Effector CD8-positive, alpha-beta T cell (primary cell): ENCODE measurements at regions not wholly inside any gene's neighbourhood (a gene's known extent, or its start where the extent isn't known, plus 50 kb on each side); places are given as distances from the start of the nearest gene placed in this dataset.

ENCODE experiments used
- DNase-seq: peaks from one replicate; lab custom pipeline; 2025; lab: John Stamatoyannopoulos, UW

DNA sequence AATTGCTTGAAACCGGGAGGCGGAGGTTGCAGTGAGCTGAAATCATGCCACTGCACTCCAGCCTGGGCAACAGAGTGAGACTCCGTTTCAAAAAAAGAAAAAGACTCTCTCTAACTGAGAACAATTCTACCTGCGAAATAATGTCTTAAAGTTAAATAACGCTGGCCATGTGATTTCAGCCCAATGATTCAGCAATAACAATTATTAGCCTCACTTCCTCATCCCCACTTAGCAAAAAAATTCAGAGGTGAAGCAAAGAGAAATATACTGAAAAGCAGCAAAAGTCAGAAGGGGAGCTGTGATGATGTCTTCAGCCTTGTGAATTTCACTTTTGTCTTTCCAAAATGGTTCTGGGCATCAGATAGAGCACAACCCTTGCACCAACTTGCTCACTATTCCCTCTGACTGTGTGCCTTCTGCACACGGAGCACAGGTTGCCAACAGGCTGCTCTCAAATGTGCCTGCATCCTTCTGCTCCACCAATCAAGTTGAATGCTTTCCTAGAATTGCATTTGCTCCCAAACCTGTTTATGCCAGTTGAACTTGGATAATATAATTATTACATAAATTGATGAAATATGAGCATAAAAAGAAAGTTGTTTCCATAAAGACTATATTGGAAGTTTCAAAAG lies 79.8 kb upstream of the IPO9 start:
- no peak for DNase-seq

DNA sequence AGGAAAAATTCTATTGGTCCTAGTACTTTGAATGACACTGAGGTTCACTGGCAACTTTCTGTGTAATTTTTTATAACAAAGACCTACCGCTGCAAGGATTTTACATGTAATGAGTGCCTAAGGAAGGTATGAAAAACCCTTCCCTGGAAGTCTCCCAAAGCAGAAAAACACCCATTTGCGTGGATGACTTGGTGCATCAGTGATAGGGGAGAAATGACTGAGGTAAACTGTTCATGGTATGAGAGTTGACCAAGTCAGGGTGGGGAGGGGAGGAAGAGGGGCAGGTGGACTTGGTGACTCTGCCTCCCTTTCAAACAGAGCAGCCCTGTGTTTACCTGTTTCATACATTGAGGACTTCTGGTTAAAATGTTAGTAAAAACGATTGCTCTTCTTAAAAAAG lies 78.8 kb upstream of the IPO9 start:
- no peak for DNase-seq

DNA sequence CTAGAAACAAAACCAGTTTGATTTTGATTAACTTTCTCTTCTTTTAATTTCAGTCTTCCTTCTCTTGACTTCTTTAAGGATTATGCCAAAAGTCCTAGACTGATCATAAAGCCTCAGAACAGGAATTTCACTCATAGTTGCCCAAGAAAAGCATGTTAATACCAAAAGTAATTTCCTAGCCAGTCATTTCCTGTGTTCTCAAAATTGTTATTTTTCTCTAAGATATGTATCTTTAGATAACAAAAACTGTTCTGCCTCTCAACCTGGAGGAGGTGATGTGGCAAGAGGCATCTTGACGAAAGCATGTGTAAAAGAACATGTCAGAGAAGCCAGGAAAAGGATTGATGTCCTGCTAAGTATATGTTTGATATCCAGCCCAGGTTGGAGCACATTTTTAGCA lies 78.0 kb upstream of the IPO9 start:
- no peak for DNase-seq

DNA sequence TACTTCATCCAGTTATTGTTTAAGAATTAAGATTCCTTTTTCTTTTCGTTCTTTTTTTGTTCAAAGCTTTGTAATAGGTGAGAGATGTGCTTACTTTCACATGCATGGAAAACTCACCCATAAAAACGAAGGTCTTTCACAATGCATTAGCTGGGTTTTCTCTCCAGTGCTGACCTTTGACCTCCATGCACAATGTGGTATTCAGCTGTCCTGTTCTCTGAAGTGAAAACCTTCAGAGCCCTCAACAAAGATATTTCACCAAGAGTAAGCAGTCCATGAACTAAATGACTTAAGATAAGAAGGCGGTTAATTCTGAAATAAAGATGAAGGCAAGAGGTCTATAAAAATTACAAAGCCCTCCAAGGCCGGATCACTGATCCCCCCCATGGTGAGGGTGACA lies 77.1 kb upstream of the IPO9 start:
- DNase-seq, result no peak

DNA sequence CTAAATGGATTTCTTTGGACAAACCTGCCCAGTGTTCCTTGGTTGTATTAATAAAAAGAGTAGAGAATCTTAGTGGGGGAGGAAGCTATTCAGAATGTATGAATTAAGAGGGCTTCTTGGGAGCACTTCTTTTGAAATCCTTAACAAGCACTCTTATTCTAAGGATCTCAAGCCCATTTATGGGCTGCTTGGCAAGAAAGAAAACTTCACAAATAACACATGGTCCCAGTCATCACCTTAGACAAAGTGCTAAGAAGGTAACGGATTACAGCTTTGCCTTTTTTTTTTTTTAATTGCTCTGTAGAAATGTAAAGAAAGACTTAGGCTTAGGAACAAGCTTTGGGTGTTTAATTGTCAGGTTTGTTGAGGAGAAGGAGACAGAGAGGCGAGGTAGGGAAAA lies 76.6 kb upstream of the IPO9 start:
- DNase-seq, result no peak

DNA sequence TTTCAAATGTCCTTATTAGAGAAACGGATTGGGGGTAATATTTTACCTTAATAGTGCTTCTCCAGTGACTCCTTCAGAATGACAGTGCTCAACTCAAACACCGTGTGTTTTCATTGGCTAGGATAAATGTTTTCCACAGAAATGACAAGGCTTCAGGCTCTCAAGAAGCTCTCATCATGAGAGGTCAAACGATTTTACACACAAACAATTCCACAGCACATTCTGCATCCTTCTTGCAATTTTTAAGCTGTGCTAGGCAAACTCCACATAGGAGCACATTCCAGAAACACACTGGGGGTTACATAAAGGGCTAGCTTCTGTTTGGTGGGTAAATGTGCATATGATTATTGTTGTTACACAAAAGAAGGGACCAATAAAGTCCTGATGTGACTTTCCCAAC lies 75.5 kb upstream of the IPO9 start:
- DNase-seq, result no peak

DNA sequence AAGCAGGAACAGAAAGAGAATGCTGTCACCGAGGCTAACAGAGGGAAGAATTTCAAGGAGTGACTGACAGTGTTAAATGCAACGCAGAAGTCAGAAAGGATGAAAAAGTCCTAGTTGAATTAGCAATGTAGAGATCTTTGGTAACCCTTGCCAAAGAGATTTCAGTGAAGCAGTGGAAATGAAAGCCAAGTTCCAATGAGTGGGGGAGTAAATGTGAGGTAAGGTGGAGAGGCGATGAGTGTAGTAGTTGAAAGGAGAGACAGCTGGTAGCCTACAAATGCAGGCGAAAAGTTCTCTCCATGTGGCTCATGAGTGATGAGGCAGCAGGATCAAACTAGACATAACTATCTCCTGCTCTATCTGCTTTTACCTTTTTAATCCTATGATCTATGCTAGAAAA lies 74.6 kb upstream of the IPO9 start:
- no peak for DNase-seq

DNA sequence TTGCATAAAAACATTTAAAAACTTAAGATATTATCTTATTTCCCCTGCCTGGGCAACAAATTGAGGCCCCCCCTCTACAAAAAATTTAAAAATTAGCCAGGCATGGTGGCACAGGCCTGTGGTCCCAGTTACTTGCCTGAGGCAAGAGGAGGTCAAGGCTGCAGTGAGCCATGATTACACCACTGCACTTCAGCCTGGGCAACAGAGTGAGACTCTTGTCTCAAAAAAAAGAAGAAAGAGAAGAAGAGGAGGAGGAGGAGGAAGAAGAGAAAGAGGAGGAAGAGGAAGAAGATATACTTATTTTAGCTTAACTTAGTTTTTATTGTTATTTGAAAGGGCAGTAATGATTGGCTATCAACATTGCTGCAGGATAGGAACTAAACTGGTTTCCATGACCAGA lies 73.8 kb upstream of the IPO9 start:
- DNase-seq, result no peak

DNA sequence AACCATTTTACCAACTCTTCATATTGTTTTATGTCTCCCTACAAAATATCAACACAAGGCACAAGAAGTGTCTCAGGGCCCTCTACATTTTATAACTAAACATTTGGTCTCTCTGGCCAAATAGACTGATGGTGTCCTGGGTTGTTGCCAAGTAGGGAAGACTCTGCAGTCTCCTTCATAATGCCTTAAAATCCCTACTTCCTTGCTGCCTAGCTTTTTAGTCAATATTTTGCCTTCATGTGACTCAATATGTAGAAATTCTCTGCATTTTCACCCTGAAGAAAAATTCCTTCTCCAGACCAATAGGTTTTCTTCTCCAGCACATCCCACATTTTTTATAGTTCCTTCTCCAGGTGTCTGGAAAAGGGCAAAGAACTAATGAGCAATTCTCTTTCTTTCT lies 72.6 kb upstream of the IPO9 start:
- no peak for DNase-seq

DNA sequence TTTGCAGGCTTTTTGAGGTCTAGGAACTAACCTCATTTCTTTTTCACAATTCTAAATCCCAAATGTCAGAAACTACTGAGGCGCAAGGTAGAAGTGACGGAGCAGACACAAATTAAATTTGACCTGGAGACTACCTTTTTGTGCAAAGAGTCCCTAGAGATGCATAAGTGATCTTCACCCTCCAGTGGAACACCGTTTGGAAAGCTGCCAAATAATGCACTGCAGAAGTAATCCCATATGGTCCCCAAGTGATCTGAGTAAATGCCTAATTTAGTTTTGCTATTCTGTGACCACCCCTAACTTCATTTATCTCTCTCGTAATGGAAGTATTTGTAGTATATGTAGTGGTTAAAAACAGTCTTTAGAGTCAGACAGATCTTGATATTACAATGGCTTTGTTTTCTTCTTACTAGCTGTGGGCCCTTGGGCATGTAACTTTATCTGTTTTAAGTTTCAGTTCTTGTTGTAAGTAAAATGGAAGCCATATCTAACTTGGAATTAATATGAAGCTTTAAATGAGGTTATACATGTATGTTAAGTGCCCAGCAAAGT lies 70.4 kb upstream of the IPO9 start:
- no peak for DNase-seq

DNA sequence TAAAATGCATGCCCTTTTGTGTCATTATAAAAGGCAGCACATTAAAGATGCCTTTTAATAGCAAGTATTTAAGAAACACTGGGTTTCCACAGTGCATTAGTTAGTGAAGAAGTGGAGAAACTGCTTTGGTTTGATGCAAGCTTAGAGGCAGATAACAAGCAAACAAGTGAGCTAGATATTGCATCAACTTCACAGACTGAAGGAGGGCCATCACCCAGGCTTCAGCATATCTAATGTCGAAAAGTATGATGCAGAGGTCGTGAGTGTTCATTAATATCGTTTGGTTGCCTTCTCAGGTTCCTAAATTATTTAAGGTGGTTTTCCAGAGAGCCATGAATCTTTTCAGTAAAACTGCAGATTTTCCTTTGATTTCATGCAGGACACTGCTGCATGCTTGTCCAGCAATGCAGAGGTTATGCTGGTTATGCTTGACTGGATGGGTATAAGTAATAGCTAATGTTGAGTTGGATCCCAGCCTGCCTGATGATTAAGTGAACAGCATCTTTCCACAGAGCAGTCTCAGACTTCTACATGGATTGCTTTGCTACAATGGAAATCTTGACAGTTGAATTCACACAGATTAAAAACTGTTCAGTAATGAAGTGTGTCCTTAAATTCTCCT lies 69.7 kb upstream of the IPO9 start:
- no peak for DNase-seq

DNA sequence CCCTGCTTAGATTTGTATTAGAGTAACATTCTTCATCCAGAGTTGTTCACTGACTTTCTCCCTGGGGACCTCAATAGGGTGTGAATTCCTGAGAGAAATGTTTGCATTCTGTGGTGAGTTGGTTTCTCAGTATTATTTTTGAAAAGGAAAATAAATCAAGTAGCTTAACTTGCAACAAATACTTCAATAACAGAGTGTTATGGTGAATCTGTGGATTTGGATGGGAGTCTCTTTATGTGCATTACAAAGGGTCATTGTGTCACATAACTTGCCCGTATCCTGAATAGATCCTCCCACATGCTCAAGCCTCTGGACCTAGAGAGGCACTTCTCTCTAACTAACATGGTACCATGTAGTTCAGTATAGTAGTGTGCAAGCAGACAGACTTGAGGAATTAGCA lies 68.4 kb upstream of the IPO9 start:
- no peak for DNase-seq

DNA sequence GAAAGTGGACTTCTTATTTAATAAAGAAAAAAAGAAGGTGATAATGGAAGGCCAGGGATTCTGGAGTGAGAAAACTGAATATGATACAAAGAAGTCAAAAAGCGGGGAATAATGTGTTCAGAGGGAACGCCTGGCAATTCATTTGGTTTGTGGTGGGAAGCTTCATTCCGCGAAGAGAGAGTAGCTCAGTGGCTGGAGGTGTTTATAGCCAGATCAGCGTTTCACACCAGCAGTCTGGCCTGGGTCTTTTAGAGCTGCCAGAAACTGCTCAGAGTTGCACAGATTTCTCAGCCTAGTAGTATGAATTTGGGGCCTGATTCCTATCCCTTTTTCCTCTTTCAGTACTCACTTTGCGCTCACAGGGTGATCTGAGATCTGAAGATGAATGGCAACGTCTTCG lies 67.8 kb upstream of the IPO9 start:
- no peak for DNase-seq

DNA sequence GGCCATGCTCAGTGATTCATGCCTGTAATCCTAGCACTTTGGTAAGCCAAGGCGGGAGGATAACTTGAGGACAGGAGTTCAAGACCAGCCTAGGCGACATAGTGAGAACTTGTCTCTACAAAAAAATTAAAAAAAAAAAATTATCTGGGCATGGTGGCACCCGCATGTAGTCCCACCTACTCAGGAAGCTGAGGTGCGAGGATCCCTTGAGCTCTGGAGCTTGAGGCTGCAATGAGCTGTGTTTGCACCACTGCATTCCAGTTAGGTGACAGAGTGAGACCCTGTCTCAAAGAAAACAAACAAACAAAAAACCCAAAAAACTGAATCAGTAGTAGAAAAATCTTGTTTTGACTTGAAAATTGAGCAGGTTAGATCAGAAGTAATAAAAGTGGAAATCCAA lies 67.1 kb upstream of the IPO9 start:
- no peak for DNase-seq

DNA sequence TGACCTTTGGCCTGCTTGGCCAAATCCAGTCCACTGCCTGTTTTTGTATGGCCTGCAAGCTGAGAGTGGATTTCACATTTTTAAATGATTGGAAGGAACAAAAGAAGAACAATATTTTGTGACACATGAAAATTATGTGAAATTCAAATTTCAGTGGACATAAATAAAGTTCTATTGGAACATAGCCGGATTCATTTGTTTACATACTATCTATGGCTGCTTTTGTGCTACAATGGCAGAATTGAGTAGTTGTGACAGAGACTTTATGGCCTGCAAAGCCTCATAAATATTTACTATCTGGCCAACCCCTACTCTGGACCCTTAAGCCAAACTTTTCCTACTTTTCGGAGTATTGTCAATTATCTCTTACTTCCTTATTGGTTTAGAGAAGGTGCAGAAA lies 66.6 kb upstream of the IPO9 start:
- DNase-seq, result no peak

DNA sequence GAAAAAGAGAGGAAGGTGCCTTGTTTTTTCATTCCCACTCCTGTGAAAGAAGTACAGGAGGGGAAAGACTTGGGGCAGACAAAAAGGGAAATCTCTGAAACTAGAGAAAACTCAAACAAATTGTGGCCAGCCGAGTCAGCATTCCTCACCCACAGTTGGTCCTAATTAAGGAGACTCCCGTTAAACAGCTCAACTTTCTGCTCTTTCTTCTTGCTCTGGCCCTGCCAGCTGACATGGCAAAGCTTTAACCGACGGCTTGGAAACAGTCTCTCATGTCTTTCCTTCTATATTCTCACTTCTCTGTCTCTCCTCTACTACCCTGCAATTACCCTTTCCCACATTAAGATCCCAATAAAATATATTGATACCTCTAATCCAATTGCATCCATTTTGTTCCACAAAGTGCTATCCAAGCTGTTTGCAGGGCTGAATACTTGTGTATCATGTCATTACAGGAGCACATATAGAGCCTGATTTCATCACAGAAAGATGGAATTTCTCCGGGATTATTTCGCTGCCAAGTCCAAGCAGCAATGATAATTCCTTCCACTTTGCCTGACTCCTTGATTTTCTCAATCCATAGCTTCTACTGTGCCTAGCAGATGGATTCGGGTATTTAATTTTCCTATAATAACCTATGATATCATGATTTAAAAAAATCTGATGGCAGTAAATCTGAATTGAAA lies 65.4 kb upstream of the IPO9 start:
- DNase-seq, result no peak

DNA sequence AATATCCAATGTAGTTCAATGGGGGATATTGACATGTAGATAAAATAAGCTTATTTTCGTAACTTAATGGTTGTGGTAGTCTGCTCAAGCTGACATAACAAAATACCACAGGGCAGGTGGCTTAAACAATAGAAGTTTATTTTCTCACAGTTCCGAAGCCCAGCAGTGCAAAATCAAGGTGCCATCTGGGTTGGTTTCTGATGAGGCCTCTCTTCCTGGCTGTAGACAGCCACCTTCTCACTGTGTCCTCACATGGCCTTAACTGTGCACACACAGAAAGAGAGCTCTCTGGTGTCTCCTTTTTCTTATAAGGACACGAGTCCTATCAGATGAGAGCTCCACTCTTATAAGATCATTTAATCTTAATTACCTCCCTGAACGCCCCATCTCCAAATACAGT lies 64.8 kb upstream of the IPO9 start:
- DNase-seq, result no peak

DNA sequence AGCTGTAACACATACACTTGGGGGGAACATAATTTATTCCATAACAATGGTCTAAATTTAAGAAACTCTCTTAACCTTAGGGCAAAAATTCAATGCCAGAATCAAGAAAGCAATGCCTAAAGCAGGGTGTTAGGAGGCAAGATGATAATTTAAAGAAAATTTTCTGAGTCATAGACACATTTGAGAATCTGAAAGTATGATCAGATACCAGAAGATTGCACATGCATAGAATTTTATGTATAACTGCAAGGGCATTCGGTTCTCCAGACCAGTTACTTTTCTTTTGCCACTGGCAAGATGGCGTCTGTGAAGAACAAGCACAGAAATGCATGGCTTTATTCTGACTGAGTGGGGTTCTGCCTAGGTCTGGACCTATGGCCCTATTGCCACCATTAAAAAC lies 64.4 kb upstream of the IPO9 start:
- DNase-seq, result no peak

DNA sequence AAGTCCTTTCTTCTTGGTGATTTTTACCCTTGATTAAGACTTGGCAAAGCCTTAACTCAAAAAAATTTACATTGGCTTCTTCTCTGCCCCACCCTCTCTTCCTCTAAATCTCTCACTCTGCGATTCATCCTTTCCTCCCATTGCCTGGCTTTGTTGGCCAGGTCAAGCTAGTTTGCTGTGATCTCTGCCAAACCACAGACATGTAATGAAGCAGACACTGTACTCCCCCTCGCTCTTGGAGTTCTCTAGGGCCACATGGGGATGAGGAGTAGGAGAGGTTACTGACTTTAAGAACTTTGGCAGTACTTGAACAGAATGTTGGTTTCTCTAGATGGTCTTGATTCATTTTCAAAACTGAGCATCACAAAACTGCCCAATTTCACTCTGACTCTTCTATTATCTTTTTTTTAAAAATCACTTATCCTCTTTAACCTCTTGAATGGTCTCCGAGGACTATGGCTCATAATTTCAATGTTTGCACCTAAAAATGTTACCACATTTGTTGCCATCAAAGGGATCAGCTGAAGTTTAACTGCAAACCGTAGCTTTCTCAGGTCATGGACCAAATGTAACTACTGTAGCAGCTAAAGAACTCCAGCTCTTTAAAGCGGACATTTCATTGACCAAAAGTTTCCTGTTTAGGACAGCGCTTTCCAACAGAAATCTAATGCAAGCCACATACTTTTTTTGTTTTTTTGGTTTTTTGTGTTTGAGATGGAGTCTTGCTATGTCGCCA lies 62.7 kb upstream of the IPO9 start:
- no peak for DNase-seq

DNA sequence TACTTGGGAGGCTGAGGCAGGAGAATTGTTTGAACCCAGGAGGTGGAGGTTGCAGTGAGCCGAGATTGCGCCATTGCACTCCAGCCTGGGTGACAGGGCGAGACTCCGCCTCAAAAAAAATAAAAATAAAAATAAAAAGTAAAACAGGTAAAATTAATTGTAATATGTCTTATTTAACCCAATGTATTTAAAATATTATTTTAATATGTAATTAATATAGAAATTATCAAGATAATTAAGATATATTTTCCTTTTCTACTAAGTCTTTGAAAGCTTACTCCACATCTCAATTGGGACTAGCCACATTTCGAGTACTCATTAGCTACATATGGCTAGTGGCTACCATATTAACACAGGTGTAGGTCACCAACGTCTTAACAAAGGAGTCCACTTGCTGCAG lies 61.6 kb upstream of the IPO9 start:
- DNase-seq, result no peak

DNA sequence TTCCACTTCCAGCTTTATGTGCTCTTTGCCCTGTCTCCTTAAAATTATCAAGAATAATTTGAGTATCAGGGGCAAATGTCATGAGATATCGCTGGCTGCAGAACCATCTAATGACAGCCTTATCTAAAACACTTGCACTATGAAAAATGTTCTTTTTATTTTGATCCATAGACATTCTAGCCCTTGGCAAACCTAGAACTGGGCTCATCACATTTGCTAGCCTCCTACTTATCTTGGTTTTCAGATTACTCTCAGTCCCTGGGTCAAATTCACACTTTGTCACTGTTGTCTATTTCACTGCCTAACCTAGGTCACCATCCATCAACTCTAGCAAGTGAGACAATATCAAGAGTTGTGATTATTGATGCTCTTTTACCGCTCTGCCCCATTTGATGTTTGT lies 59.9 kb upstream of the IPO9 start:
- DNase-seq, result no peak

DNA sequence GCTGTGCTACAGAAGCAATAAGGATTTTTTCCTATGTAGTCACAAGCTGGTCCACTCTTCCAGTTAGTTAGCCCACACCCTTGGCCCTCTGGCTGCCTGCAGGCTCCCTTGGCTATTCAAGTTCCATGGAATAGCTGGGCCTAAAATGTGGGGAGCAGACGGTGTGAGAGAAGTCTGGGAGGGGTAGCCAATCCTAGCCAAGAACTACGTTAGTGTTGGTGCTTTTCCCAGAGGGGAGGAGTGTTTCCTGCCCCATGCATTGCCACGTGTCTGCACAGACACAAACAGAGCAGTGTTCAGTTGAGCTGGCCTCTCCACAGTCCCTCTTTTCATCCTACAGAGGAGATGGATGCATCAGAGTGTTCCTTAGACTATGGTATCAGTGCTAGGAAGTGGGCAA lies 59.0 kb upstream of the IPO9 start:
- DNase-seq, result no peak

DNA sequence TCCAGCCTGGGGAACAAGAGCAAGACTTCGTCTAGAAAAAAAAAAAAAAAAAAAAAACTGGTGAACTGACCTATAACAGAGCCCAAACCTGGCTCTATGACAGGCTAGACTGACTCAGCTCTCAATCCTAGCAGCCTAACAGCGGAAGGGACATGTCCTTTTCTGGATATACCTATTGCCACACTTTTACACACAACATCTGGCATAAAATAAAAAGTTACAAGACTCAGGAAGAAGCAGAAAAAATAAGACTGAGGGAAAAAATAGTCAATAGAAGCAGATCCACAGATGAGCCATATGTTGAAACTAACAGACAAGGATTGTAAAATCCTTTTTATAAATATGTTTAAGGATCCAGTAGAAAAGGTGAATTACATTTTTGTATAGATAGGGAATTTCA lies 57.5 kb upstream of the IPO9 start:
- no peak for DNase-seq
